C4-2B (cell line): ENCODE measurements at regions not wholly inside any gene's neighbourhood (a gene's known extent, or its start where the extent isn't known, plus 50 kb on each side); places are given as distances from the start of the nearest gene placed in this dataset.

Experiments used
- H3K27ac ChIP-seq: fragments of 450-650 bp; 2 replicates; pipeline ENCODE4 v1.5.1; 2017
- ZFX ChIP-seq: fragments of 450-650 bp; IDR thresholded peaks from 2 replicates; pipeline ENCODE4 v1.6.1; 2017
- TF ChIP-seq, protein P1 (sequence below): fragments of 450-650 bp; conservative IDR thresholded peaks from 2 replicates; pipeline ENCODE4 v1.5.1; 2017; ENCODE audit warnings: mild to moderate bottlenecking

DNA sequence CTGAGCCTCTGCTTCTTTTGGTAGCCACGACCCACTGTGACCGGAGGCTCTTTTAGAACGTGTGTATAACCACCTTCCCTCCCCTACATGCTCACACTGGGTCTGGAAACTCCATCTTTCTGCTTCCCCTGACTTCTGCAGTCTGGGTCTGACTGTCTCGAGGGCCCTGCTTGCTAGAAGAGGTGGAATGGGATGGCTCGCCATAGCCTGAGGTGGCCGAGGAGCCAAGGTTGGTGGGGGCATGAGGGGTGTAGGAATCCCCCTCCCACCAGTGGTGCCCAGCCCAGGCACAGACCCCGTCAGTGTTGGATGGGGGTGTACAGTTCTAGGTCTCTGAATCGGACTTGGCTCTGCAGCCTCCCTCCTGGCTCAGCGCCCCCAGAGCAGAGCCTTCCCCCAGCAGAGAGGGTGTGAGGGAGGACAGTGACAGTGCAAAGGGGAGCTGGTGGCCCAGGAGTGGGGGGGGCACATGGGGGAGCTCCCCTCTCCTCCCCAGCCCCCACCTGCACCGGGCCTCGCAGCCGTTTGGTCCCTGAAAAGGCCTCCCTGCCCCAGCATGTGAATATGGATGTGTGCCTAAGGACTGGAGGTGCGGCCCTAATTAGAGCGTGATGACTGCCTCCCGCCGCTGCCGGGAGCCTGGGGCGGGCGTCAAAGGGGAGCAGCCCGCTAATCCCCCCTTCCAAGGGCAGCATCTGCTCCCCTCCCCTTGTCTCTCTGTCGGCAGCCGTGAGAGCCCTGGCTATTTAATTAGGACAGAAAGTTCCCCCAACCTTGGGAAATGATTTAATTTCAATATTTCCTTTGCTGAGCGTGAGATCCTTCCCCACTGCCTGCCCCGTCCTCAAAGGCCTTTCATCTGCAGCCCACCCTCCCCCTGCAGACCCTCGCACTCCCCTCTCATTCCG, 196.2 kb upstream of the C14orf180 start:
- no peak overlapping the region for H3K27ac ChIP-seq
- TF ChIP-seq ZFX, result no peak
- TF ChIP-seq, protein P1, sequence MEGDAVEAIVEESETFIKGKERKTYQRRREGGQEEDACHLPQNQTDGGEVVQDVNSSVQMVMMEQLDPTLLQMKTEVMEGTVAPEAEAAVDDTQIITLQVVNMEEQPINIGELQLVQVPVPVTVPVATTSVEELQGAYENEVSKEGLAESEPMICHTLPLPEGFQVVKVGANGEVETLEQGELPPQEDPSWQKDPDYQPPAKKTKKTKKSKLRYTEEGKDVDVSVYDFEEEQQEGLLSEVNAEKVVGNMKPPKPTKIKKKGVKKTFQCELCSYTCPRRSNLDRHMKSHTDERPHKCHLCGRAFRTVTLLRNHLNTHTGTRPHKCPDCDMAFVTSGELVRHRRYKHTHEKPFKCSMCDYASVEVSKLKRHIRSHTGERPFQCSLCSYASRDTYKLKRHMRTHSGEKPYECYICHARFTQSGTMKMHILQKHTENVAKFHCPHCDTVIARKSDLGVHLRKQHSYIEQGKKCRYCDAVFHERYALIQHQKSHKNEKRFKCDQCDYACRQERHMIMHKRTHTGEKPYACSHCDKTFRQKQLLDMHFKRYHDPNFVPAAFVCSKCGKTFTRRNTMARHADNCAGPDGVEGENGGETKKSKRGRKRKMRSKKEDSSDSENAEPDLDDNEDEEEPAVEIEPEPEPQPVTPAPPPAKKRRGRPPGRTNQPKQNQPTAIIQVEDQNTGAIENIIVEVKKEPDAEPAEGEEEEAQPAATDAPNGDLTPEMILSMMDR, result no peak

DNA sequence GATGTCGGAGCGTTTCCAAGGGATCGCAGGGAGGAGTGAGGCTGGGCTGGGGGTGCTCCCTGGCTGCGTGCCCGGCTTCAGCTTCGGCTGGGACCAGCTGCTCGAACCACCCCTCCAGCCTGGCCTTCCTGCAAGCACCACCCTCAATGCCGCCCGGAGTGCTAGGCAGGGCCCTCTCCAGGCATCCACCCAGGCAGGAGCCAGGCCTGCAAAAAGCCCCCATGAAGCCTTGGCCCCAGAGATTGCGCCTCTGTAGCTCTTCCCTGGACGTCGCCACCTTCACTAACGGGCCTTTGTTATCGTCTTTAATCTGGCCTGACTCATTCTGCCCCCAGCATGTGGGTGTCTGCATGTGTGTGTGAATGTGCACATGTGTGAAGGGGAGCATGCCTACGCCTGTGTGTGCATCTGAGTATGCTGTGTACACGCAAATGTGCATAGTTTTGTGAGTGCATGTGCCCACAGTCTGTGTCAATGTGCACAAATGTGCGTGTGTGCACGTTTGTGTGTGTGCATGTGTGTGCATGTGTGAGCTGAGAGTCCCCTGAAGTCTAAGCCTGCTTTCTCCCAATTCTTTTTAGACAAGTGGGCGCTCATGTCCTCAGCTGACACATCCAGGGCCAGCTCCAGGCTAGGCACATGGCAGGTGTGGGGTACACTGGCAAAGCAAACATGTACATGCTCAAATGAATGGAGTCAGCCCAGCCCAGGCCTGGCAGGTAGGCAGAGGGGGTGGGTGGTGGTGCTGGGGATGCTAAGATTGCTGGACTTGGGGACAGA, 195.4 kb upstream of the C14orf180 start:
- no peak overlapping the region for H3K27ac ChIP-seq
- TF ChIP-seq, protein P1, result no peak
- no peak for TF ChIP-seq ZFX

DNA sequence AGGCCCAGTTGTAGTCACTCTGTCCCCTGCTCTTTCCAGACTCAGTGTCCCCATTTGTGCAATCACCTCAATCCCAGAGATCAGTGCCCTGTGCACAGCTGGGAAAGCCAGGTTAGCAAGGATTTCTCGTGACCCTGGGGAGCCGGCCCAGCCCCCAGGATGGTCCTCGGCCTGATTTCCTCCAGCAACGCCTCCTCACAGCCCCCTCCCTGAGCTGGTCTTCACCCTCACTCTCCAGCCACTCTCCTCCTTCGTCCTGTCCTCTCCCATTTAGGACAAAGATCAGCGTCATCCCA, 194.8 kb upstream of the C14orf180 start:
- no peak overlapping the region for H3K27ac ChIP-seq
- TF ChIP-seq, protein P1, result no peak
- no peak for TF ChIP-seq ZFX

DNA sequence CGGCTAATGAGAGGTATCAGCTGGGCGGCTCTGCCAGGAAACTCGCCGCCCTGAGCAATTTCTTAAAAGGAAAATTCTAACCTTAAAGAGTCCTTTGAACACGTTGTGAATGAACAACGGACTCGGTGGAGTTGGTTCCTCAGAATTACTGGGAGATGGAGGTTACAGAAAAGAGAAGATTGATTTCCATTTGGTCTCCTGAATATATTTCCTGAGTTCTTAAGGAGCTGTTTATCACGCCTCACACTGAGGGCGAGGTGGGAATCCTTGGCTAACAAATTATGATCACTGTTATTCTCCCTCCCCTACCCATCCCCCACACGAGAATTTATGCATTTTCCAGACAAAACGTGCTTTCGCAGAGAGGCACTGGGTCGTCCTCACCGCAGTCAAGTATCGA, 194.5 kb upstream of the C14orf180 start:
- TF ChIP-seq, protein P1, result no peak
- no peak for TF ChIP-seq ZFX
- H3K27ac ChIP-seq, result no peak overlapping the region

DNA sequence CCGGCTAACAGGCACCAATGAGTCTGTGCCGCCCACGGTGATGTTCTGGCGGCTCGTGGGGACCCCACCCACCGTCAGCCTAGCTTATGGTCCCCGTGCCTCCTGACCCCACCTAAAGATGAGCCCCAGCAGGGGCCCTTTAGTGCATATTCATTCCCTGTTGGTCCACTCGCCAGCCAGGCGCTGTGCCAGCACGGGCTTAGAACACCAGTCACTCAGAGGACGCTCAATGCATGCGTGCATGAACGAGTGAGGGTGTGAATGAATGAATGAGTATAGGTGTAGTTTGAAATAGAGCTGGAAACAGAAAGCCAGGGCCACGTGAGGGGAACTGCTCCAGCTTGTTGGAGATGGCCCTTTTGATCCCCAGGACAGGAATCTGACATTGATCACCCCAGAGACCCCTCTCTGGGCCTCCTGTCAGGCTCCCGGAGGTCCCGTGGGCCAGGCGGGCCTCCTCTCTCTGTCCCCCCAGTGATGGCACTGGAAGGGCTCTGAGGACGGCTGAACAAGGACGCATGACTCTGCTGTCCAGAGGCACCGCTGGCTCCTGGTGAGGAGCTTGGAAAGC, 193.9 kb upstream of the C14orf180 start:
- H3K27ac ChIP-seq, result no peak overlapping the region
- TF ChIP-seq ZFX, result no peak
- TF ChIP-seq, protein P1, result no peak

DNA sequence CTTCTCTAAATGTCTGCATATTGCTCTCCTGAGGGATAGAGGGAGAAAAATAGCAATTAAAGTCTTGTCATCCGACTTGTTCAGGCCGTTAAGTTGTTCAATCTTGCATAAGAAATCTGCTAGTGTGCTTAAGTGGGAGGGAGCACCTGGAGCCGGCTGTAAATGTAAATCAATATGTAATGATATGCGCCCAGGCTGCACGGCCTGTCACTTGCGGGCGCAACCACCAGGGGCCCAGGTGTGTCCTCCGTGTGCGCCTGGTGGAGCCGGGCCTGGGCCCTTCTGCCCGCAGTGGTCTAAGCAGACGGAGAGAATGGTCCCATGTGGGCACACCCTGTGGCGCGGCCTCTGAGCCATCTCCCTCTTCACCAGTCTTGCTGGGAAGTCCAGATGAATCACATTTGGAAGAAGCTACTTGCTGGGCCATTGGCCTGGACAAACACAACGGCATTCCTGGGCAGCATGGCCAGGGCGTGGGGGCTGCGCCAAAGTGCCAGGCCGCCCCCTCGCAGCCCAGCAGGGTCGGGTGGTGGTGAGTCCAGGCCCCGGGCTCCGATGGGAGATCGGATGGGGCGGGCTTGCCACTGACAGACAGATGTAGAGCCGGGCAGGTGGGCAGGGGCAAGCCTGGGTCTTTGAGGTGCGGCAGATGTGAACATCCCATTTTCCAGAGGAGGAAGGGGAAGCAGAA, 193.3 kb upstream of the C14orf180 start:
- TF ChIP-seq, protein P1, result no peak
- no peak for TF ChIP-seq ZFX
- no peak overlapping the region for H3K27ac ChIP-seq
